Immature natural killer cell (primary cell): ENCODE measurements at regions not wholly inside any gene's neighbourhood (a gene's known extent, or its start where the extent isn't known, plus 50 kb on each side); places are given as distances from the start of the nearest gene placed in this dataset.
A peak's percentile ranks its signal among the peaks of the same experiment; 100 is the strongest.

Experiments used
- DNase-seq, 3 donors: peaks; one replicate each; pipeline ENCODE4 v3.0.0; 2022; ENCODE audit warnings: mixed read lengths in 1 of 3
- H3K27ac Mint-ChIP-seq, 6 donors: one replicate each; pipeline ENCODE4 v1.8.0; 2020; ENCODE audit warnings: mixed read lengths in 6 of 6, mild to moderate bottlenecking in 5 of 6, inconsistent platforms in 4 of 6, moderate library complexity in 3 of 6
- H3K27me3 Mint-ChIP-seq, 3 donors: one replicate each; pipeline ENCODE4 v1.8.0; 2020 to 2021; ENCODE audit warnings: low read depth in 3 of 3, mild to moderate bottlenecking in 3 of 3, mixed read lengths in 3 of 3, moderate library complexity in 3 of 3, inconsistent platforms in 1 of 3
- H3K36me3 Mint-ChIP-seq, 3 donors: one replicate each; pipeline ENCODE4 v1.8.0; 2020; ENCODE audit warnings: mixed read lengths in 3 of 3, inconsistent platforms in 2 of 3, mild to moderate bottlenecking in 2 of 3
- H3K4me1 Mint-ChIP-seq, 2 donors: one replicate each; pipeline ENCODE4 v1.8.0; 2020; ENCODE audit warnings: inconsistent platforms in 2 of 2, mild to moderate bottlenecking in 2 of 2, mixed read lengths in 2 of 2, moderate library complexity in 1 of 2
- H3K4me3 Mint-ChIP-seq, 5 donors: one replicate each; pipeline ENCODE4 v1.8.0; 2020; ENCODE audit warnings: mild to moderate bottlenecking in 5 of 5, mixed read lengths in 5 of 5, inconsistent platforms in 3 of 5, moderate library complexity in 3 of 5
- H3K9me3 Mint-ChIP-seq, 6 donors: one replicate each; pipeline ENCODE4 v1.8.0; 2020; ENCODE audit warnings: mild to moderate bottlenecking in 6 of 6, mixed read lengths in 6 of 6, inconsistent platforms in 4 of 6, moderate library complexity in 3 of 6

GRCh38 chrX:46306103-46306502, 239.1 kb downstream of the ZNF674 start:
- H3K4me1 Mint-ChIP-seq, result no peaks in the 10 kb centered on the region
- H3K4me3 Mint-ChIP-seq, result no peak overlapping the region
- peaks cover 0 to 4% (median 0%) of the 10 kb centered on the region in 3 donors for H3K36me3 Mint-ChIP-seq
- peaks cover 0 to 7% (median 0%) of the 10 kb centered on the region in 6 donors for H3K9me3 Mint-ChIP-seq
- no peak for DNase-seq
- no peak overlapping the region for H3K27ac Mint-ChIP-seq
- H3K27me3 Mint-ChIP-seq, result peaks cover 0 to 6% (median 5%) of the 10 kb centered on the region in 3 donors

- peaks cover 0 to 4% (median 0%) of the 10 kb centered on the region in 3 donors for H3K36me3 Mint-ChIP-seq
- no peak for DNase-seq
- H3K27ac Mint-ChIP-seq, result no peak overlapping the region
- H3K27me3 Mint-ChIP-seq, result peaks cover 0 to 7% (median 5%) of the 10 kb centered on the region in 3 donors
- H3K4me3 Mint-ChIP-seq, result no peak overlapping the region
- no peaks in the 10 kb centered on the region for H3K4me1 Mint-ChIP-seq
- H3K9me3 Mint-ChIP-seq, result peaks cover 0 to 7% (median 0%) of the 10 kb centered on the region in 6 donors
Observed at GRCh38 chrX:46305431-46305830, 239.8 kb downstream of the ZNF674 start.

- Mint-ChIP-seq H3K9me3 (peaks cover 0 to 7% (median 0%) of the 10 kb centered on the region in 6 donors), H3K4me1 (no peaks in the 10 kb centered on the region), H3K4me3 (no peak overlapping the region), H3K36me3 (peaks cover 0 to 4% (median 0%) of the 10 kb centered on the region in 3 donors), H3K27ac (no peak overlapping the region), H3K27me3 (peaks cover 0 to 8% (median 5%) of the 10 kb centered on the region in 3 donors)
- DNase-seq, result no peak
Observed at GRCh38 chrX:46301903-46302302, 243.3 kb downstream of the ZNF674 start.

GRCh38 chrX:46298821-46299220, 246.4 kb downstream of the ZNF674 start:
- Mint-ChIP-seq H3K36me3 (no peaks in the 10 kb centered on the region), H3K27ac (no peak overlapping the region), H3K4me3 (no peak overlapping the region), H3K27me3 (peaks cover 0 to 8% (median 2%) of the 10 kb centered on the region in 3 donors), H3K4me1 (no peaks in the 10 kb centered on the region), H3K9me3 (no peaks in the 10 kb centered on the region)
- DNase-seq, result no peak

- H3K27me3 Mint-ChIP-seq, result peaks cover 2 to 8% (median 4%) of the 10 kb centered on the region in 3 donors
- no peak for DNase-seq
- H3K9me3 Mint-ChIP-seq, result no peaks in the 10 kb centered on the region
- H3K4me3 Mint-ChIP-seq, result no peak overlapping the region
- H3K36me3 Mint-ChIP-seq, result no peaks in the 10 kb centered on the region
- H3K27ac Mint-ChIP-seq, result no peak overlapping the region
- no peaks in the 10 kb centered on the region for H3K4me1 Mint-ChIP-seq
Observed at GRCh38 chrX:46295963-46296362, 249.3 kb downstream of the ZNF674 start.

GRCh38 chrX:46294234-46294633, 251.0 kb downstream of the ZNF674 start:
- Mint-ChIP-seq H3K4me3 (no peak overlapping the region), H3K27ac (no peak overlapping the region), H3K27me3 (peaks cover 2 to 7% (median 4%) of the 10 kb centered on the region in 3 donors), H3K36me3 (no peaks in the 10 kb centered on the region), H3K9me3 (no peaks in the 10 kb centered on the region), H3K4me1 (no peaks in the 10 kb centered on the region)
- no peak for DNase-seq

- H3K27me3 Mint-ChIP-seq, result peaks cover 0 to 2% (median 2%) of the 10 kb centered on the region in 3 donors
- no peak for DNase-seq
- peaks cover 15 to 21% of the 10 kb centered on the region in 2 donors for H3K4me1 Mint-ChIP-seq
- no peak overlapping the region for H3K27ac Mint-ChIP-seq
- H3K9me3 Mint-ChIP-seq, result no peaks in the 10 kb centered on the region
- H3K4me3 Mint-ChIP-seq, result peak overlapping the region in 2 of 5 donors; percentile 23 to 29
- H3K36me3 Mint-ChIP-seq, result no peaks in the 10 kb centered on the region
Observed at GRCh38 chrX:46279925-46280313, 265.3 kb downstream of the ZNF674 start.

GRCh38 chrX:46279214-46279924, 265.9 kb downstream of the ZNF674 start:
- Mint-ChIP-seq H3K4me1 (peaks cover 15 to 21% of the 10 kb centered on the region in 2 donors), H3K27me3 (peaks cover 0 to 2% (median 2%) of the 10 kb centered on the region in 3 donors), H3K4me3 (peak overlapping the region; percentile 10 to 72 (median 40)), H3K36me3 (no peaks in the 10 kb centered on the region), H3K9me3 (no peaks in the 10 kb centered on the region), H3K27ac (peak overlapping the region in 4 of 6 donors; percentile 47 to 71 (median 52))
- DNase-seq, result peak in 2 of 3 donors; percentile 2 to 5

GRCh38 chrX:46278572-46278971, 266.6 kb downstream of the ZNF674 start:
- H3K27ac Mint-ChIP-seq, result peak overlapping the region in 1 of 6 donors; percentile 71
- peaks cover 15 to 21% of the 10 kb centered on the region in 2 donors for H3K4me1 Mint-ChIP-seq
- no peak for DNase-seq
- H3K9me3 Mint-ChIP-seq, result peaks cover 0 to 2% (median 0%) of the 10 kb centered on the region in 6 donors
- no peaks in the 10 kb centered on the region for H3K36me3 Mint-ChIP-seq
- H3K27me3 Mint-ChIP-seq, result peaks cover 2 to 3% (median 3%) of the 10 kb centered on the region in 3 donors
- peak overlapping the region in 3 of 5 donors; percentile 18 to 72 (median 40) for H3K4me3 Mint-ChIP-seq

GRCh38 chrX:46268412-46268811, 276.8 kb downstream of the ZNF674 start:
- Mint-ChIP-seq H3K9me3 (peaks cover 0 to under 1% (median 0%) of the 10 kb centered on the region in 6 donors), H3K36me3 (no peaks in the 10 kb centered on the region), H3K27ac (no peak overlapping the region), H3K27me3 (peaks cover 1 to 3% (median 2%) of the 10 kb centered on the region in 3 donors), H3K4me3 (no peak overlapping the region), H3K4me1 (no peaks in the 10 kb centered on the region)
- DNase-seq, result no peak

- Mint-ChIP-seq H3K36me3 (no peaks in the 10 kb centered on the region), H3K4me1 (no peaks in the 10 kb centered on the region), H3K4me3 (no peak overlapping the region), H3K27ac (no peak overlapping the region), H3K27me3 (peaks cover 4 to 11% (median 5%) of the 10 kb centered on the region in 3 donors), H3K9me3 (no peaks in the 10 kb centered on the region)
- no peak for DNase-seq
Observed at GRCh38 chrX:46263494-46263893, 281.7 kb downstream of the ZNF674 start.

GRCh38 chrX:46262304-46262703, 282.9 kb downstream of the ZNF674 start:
- peaks cover 4 to 11% (median 5%) of the 10 kb centered on the region in 3 donors for H3K27me3 Mint-ChIP-seq

GRCh38 chrX:46260499-46260898, 284.7 kb downstream of the ZNF674 start:
- H3K27me3 Mint-ChIP-seq, result peaks cover 4 to 14% (median 9%) of the 10 kb centered on the region in 3 donors
- no peak overlapping the region for H3K4me3 Mint-ChIP-seq
- no peak for DNase-seq
- H3K9me3 Mint-ChIP-seq, result peaks cover 0 to 2% (median 0%) of the 10 kb centered on the region in 6 donors
- no peaks in the 10 kb centered on the region for H3K36me3 Mint-ChIP-seq
- no peaks in the 10 kb centered on the region for H3K4me1 Mint-ChIP-seq
- no peak overlapping the region for H3K27ac Mint-ChIP-seq

More at GRCh38 chrX:46262304-46262703, 282.9 kb downstream of the ZNF674 start:
- DNase-seq, result no peak
- Mint-ChIP-seq H3K9me3 (no peaks in the 10 kb centered on the region), H3K4me3 (no peak overlapping the region), H3K4me1 (no peaks in the 10 kb centered on the region), H3K27ac (no peak overlapping the region), H3K36me3 (no peaks in the 10 kb centered on the region)

- DNase-seq, result no peak
- H3K4me3 Mint-ChIP-seq, result no peak overlapping the region
- H3K9me3 Mint-ChIP-seq, result peaks cover 0 to 2% (median 0%) of the 10 kb centered on the region in 6 donors
- H3K4me1 Mint-ChIP-seq, result no peaks in the 10 kb centered on the region
- no peak overlapping the region for H3K27ac Mint-ChIP-seq
- H3K27me3 Mint-ChIP-seq, result peaks cover 2 to 17% (median 8%) of the 10 kb centered on the region in 3 donors
- no peaks in the 10 kb centered on the region for H3K36me3 Mint-ChIP-seq
Observed at GRCh38 chrX:46258356-46258755, 286.9 kb downstream of the ZNF674 start.
